IPS DF 6.9 (cell line): ENCODE measurements at regions not wholly inside any gene's neighbourhood (a gene's known extent, or its start where the extent isn't known, plus 50 kb on each side); places are given as distances from the start of the nearest gene placed in this dataset.

Experiments used
- DNase-seq: peaks from one replicate; pipeline ENCODE4 v3.0.0-alpha.2; 2013; ENCODE audit warnings: low read depth, low spot score
- H3K27ac ChIP-seq: one replicate; pipeline ENCODE4 v1.5.1; 2013; ENCODE audit warnings: low read length, control low read depth
- H3K27me3 ChIP-seq: 2 replicates; pipeline ENCODE4 v1.6.1; 2013; ENCODE audit warnings: mild to moderate bottlenecking, low read length; ENCODE audit not compliant: control insufficient read depth, insufficient read depth
- H3K36me3 ChIP-seq: 2 replicates; pipeline ENCODE4 v1.6.1; 2013; ENCODE audit warnings: low read length; ENCODE audit not compliant: control insufficient read depth, insufficient read depth
- H3K4me1 ChIP-seq: 2 replicates; pipeline ENCODE4 v1.6.1; 2013; ENCODE audit warnings: low read length; ENCODE audit not compliant: control insufficient read depth, insufficient read depth
- H3K4me3 ChIP-seq: 2 replicates; pipeline ENCODE4 v1.5.1; 2013; ENCODE audit warnings: mild to moderate bottlenecking, low read length
- H3K9me3 ChIP-seq: 2 replicates; pipeline ENCODE4 v1.6.1; 2013; ENCODE audit warnings: low read length, inconsistent platforms; ENCODE audit not compliant: control insufficient read depth, insufficient read depth
- WGBS: extraction: QIAGEN DNeasy Blood & Tissue Kit; methylation state at CpG from one replicate; pipeline ENCODE4 v1.1.7; 2013; ENCODE audit warnings: mixed read lengths, missing lambda C conversion rate; ENCODE audit not compliant: insufficient read length, insufficient coverage; 5-methylcytosine and 5-hydroxymethylcytosine counted together

DNA sequence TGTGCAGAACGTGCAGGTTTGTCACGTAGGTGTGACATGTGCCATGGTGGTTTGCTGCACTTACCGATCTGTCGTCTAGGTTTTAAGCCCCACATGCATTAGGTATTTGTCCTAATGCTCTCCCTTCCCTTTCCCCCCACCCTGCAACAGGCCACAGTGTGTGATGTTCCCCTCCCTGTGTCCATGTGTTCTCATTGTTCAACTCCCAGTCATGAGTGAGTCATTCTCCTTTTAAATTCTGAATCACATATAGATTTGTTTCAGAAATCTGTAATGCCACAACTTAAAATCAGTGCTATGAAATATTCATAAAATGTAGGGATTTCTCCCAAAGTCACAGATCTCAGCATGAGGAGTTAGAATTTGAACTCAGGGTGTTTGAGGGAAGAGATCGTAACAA lies 552.5 kb upstream of the MBL2 start:
- no peak overlapping the region for H3K27ac ChIP-seq
- WGBS: no CpG with 5 or more reads among the region's 5 CpGs

DNA sequence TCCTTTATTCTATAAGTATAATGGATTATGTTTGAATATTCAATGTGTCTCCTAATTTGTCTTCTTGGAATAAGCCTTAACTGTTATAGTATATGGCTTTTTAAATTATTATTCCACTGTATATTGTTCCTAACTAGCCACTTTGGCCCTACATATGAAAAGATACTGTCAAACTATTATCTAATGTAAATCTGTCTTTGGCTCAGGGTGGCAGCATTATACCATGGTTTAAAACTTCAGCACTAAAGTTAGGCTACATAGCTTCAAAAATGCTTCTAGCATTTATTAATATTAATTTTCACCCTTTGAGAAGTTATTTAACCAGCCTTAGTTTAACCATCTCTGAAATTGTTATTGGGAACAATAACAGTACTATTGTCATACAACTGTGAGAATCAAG lies 543.1 kb upstream of the MBL2 start:
- Histone ChIP-seq H3K4me3 (no peak overlapping the region), H3K9me3 (no peaks in the 10 kb centered on the region), H3K27me3 (no peaks in the 10 kb centered on the region), H3K36me3 (no peaks in the 10 kb centered on the region), H3K4me1 (no peaks in the 10 kb centered on the region), H3K27ac (no peak overlapping the region)
- no peak for DNase-seq

More for the DNA sequence above, 552.5 kb upstream of the MBL2 start:
- Histone ChIP-seq H3K9me3 (no peaks in the 10 kb centered on the region), H3K27me3 (no peaks in the 10 kb centered on the region), H3K36me3 (no peaks in the 10 kb centered on the region), H3K4me1 (no peaks in the 10 kb centered on the region), H3K4me3 (no peak overlapping the region)
- DNase-seq: no peak

DNA sequence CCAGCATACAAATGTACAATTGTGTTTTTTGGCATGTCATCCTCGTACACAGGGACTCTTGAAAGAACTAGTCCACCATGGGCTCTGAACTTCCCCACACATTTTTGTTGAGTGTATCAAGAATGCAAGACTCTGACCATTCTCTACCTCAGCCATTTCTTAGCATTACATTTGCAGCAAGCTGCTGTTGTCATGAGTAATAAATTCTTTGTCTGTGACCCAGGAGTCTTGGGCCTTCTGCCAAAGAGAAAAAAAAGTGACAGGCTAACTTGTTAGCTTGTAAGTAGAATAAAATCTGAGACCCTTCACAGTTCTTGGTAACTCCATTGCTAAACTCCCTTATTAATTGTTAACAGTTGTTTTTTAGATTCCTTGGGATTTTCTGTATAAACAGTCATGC lies 542.3 kb upstream of the MBL2 start:
- no CpG with 5 or more reads among the region's 1 CpG for WGBS
- no peaks in the 10 kb centered on the region for H3K36me3 ChIP-seq
- no peaks in the 10 kb centered on the region for H3K27me3 ChIP-seq
- no peak overlapping the region for H3K27ac ChIP-seq
- no peak for DNase-seq
- H3K9me3 ChIP-seq: no peaks in the 10 kb centered on the region
- H3K4me3 ChIP-seq: no peak overlapping the region
- no peaks in the 10 kb centered on the region for H3K4me1 ChIP-seq

DNA sequence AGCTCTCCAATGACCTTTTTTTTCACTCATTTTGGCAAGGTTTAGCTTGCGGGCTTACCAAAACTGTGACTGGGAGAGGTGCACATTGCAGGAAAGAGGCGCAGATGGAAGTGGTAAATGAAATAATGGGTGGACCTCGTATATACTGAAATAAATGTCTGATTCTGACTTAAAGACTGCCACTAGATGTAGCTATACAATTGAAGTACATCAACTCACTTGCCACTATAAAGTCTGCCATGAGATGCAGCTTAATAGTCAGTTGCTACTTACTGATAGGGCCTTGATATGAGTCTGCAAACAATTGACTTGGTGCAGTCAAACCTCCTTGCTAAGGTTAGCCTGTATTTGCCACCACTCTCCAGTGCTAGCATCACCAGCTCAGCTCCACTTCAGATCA lies 525.9 kb upstream of the MBL2 start:
- DNase-seq: no peak
- WGBS: no CpG with 5 or more reads among the region's 3 CpGs
- Histone ChIP-seq H3K27me3 (no peaks in the 10 kb centered on the region), H3K4me1 (no peaks in the 10 kb centered on the region), H3K27ac (no peak overlapping the region), H3K36me3 (no peaks in the 10 kb centered on the region), H3K9me3 (no peaks in the 10 kb centered on the region; the same call in 1 of the 2 replicates), H3K4me3 (no peak overlapping the region)

DNA sequence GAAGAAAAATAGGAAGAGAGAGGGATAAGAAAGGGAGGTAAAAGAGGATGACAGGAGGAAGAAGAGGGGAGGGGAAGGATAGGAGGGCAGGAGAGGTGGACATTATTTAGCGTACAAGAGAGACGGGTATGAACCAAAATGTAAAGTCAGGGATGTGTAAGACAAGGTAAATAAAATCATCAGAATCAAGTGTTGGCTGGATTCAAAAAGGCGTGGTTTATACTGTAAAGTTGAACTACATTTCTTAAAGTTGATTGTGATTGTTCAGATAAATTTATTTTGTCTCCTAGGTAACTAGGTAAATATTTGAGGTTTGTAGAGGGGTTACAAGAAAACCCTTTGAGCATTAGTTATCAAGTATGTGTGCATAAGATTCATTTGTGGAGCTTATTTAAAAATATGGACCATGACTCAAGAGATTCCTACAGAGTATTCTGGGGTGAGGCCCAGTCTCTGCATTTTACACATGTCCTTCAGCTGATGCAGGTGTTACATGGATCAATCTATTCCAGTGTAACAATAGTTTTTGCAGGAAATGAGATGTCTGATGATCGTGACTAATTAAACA lies 512.1 kb upstream of the MBL2 start:
- Histone ChIP-seq H3K36me3 (no peaks in the 10 kb centered on the region), H3K9me3 (no peaks in the 10 kb centered on the region), H3K27me3 (no peaks in the 10 kb centered on the region), H3K27ac (no peak overlapping the region), H3K4me1 (no peaks in the 10 kb centered on the region), H3K4me3 (no peak overlapping the region)
- no CpG with 5 or more reads among the region's 4 CpGs for WGBS
- no peak for DNase-seq

DNA sequence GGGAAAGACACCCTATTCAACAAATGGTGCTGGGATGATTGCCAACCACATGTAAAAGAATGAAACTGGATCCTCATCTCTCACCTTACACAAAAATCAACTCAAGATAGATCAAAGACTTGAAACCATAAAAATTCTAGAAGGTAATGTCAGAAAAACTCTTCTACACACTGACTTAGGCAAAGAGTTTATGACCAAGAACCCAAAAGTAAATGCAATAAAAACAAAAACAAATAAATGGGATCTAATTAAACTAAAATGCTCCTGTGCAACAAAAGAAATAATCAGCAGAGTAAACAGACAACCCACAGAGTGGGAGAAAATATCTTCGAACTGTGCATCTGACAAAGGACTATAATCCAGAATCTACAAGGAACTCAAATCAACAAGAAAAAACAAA lies 504.2 kb upstream of the MBL2 start:
- H3K27me3 ChIP-seq: no peaks in the 10 kb centered on the region

DNA sequence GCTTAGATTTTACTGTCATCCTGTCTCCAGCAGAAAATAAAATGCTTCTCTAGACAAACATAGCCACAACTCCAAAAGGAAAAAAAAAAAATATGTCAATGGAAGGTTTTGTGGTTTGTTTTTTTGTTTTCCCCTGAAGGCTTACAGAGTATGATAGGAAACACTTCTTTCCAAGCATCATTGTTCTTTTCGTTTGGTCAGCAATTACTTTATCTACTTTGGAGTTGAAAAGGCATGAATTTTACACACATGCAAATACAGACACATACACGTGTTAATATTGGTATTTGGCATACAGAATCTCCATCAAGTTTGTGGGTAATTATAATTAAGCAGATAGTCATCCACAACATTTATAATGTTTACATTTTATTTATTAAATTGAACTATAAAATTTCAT lies 496.9 kb upstream of the MBL2 start:
- WGBS: no CpG with 5 or more reads among the region's 2 CpGs
- H3K27me3 ChIP-seq: no peaks in the 10 kb centered on the region

More for the DNA sequence above, 504.2 kb upstream of the MBL2 start:
- Histone ChIP-seq H3K36me3 (no peaks in the 10 kb centered on the region), H3K4me3 (no peak overlapping the region), H3K4me1 (no peaks in the 10 kb centered on the region), H3K27ac (no peak overlapping the region), H3K9me3 (no peaks in the 10 kb centered on the region)
- no CpG with 5 or more reads among the region's 1 CpG for WGBS
- DNase-seq: no peak

DNA sequence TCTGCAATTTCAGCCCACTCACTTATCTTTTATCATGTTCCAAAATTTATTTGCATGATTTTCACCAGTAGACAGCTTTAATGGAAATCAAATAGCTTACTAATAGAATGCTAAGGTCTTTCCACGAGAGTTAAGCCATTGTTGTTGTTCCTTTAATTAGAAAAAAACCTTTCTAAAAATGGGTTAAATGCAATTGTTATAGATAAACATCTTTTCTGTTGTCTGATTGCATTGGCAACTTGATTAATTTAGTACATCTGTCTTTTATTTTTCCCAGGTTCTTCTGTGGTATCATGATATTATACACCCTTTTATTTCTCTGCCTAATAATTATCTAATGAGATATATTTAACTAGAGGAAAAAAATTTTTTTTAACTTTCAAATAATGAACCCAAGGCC lies 487.6 kb upstream of the MBL2 start:
- Histone ChIP-seq H3K36me3 (no peaks in the 10 kb centered on the region), H3K9me3 (no peaks in the 10 kb centered on the region), H3K27me3 (no peaks in the 10 kb centered on the region), H3K27ac (no peak overlapping the region), H3K4me1 (peaks cover 3% of the 10 kb centered on the region; the same call in 1 of the 2 replicates), H3K4me3 (no peak overlapping the region)
- DNase-seq: no peak
- no CpG with 5 or more reads among the region's 1 CpG for WGBS

More for the DNA sequence above, 496.9 kb upstream of the MBL2 start:
- H3K36me3 ChIP-seq: no peaks in the 10 kb centered on the region
- H3K4me1 ChIP-seq: no peaks in the 10 kb centered on the region
- DNase-seq: no peak
- no peak overlapping the region for H3K27ac ChIP-seq
- no peaks in the 10 kb centered on the region for H3K9me3 ChIP-seq
- no peak overlapping the region for H3K4me3 ChIP-seq

DNA sequence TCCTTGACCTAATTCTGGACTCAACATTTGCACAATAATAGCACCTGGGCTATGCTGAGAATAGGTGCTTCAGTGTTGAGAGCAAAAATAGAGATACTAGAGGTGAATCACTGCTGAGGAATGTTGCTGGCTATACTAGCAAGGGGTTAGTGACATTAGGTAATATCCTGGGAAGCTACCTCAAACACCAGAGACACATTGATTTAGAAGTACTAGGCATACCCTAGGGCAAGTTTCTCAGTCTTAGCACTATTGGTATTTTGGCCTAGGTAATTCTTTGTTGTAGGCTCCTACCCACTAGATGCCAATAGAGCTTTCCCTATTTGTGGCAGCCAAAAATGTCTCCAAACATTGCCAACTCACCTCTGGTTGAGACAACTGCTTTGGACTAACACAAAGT lies 484.0 kb upstream of the MBL2 start:
- Histone ChIP-seq H3K27me3 (no peaks in the 10 kb centered on the region), H3K4me1 (peaks cover 3% of the 10 kb centered on the region; the same call in 1 of the 2 replicates), H3K36me3 (no peaks in the 10 kb centered on the region), H3K4me3 (no peak overlapping the region), H3K9me3 (0 out of 2 replicates have a peak, but pooled peaks cover 2% of the 10 kb centered on the region), H3K27ac (no peak overlapping the region)
- DNase-seq: peak; percentile 57

DNA sequence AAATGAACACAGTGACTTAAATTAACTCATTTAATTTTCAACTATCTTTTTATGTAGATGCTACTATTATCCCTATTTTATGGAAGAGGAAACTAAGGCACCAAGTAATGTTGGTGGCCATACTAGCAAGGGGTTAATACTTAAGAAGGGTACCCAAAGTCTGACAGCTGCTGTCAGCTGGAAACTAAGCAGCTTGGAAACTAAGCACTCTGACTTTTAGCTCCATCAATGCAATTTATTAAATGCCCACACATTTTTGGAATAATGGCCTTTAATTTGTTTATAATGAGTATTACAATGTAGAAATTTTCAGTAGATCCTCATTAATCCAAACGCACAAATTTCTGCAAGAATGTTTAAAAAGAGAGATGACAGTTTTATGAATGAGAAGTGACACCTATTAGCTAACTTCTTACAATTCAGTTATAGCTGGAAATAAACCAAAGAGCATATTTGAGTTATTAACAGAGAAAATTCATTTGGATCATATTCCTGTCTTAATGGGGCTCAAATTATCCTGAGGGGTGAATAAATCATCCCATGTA lies 483.1 kb upstream of the MBL2 start:
- no CpG with 5 or more reads among the region's 1 CpG for WGBS
- no peak for DNase-seq
- Histone ChIP-seq H3K4me3 (no peak overlapping the region), H3K36me3 (no peaks in the 10 kb centered on the region), H3K27me3 (no peaks in the 10 kb centered on the region), H3K4me1 (peaks cover 3% of the 10 kb centered on the region; the same call in 1 of the 2 replicates), H3K27ac (no peak overlapping the region), H3K9me3 (0 out of 2 replicates have a peak, but pooled peaks cover 2% of the 10 kb centered on the region)

DNA sequence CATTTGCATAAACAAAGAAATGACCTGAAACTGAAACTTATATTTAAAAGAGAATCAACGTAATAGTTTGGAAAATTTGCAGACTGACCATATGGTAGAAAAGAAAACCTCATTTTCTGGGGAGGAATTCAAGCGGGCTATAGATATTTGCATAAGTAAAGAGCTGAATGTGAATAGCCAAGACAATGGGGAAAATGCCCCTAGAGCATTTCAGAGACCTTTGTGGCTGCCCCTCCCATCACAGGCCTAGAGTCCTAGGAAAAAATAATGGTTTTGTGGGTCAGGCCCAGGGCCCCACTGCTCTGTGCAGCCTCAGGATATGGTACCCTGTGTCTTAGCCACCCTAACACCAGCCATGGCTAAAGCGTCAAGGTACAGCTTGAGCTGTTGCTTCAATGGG lies 480.6 kb upstream of the MBL2 start:
- Histone ChIP-seq H3K36me3 (no peaks in the 10 kb centered on the region), H3K27me3 (no peaks in the 10 kb centered on the region), H3K9me3 (0 out of 2 replicates have a peak, but pooled peaks cover 2% of the 10 kb centered on the region), H3K4me1 (peaks cover 3% of the 10 kb centered on the region; the same call in 1 of the 2 replicates), H3K27ac (no peak overlapping the region), H3K4me3 (no peak overlapping the region)
- no CpG with 5 or more reads among the region's 3 CpGs for WGBS
- no peak for DNase-seq
